CD4-positive, alpha-beta memory T cell (primary cell): ENCODE measurements at regions not wholly inside any gene's neighbourhood (a gene's known extent, or its start where the extent isn't known, plus 50 kb on each side); places are given as distances from the start of the nearest gene placed in this dataset.

Experiments
- CTCF ChIA-PET: fragments of 350-600 bp; sonication (Branson Sonifier 250); formaldehyde crosslinking; loops from one replicate; lab custom pipeline; 2021; ENCODE audit warnings: inconsistent platforms; ENCODE audit not compliant: partially characterized antibody; lab: Charles Lee
- POLR2A ChIA-PET: fragments of 350-600 bp; sonication (Branson Sonifier 250); formaldehyde crosslinking; loops from one replicate; lab custom pipeline; 2021; ENCODE audit not compliant: partially characterized antibody; lab: Charles Lee
- DNase-seq, 5 donors: peaks; one replicate each; pipeline versions ENCODE4 v3.0.0 to v3.0.0-alpha.2; 2020 to 2022; ENCODE audit warnings: mixed read lengths in 1 of 5
- H3K27ac ChIP-seq: one replicate; pipeline ENCODE4 v1.7.0; 2013; ENCODE audit warnings: low read depth, low read length
- H3K27me3 ChIP-seq: 2 replicates; pipeline ENCODE4 v1.7.0; 2013; ENCODE audit warnings: mild to moderate bottlenecking, low read length, moderate library complexity; ENCODE audit not compliant: insufficient read depth
- H3K36me3 ChIP-seq: 2 replicates; pipeline ENCODE4 v1.7.0; 2013; ENCODE audit warnings: mild to moderate bottlenecking, low read length, moderate library complexity; ENCODE audit not compliant: insufficient read depth
- H3K4me1 ChIP-seq: 2 replicates; pipeline ENCODE4 v1.7.0; 2013; ENCODE audit warnings: mild to moderate bottlenecking, low read length, moderate library complexity; ENCODE audit not compliant: insufficient read depth
- H3K4me3 ChIP-seq, 2 donors: one replicate each; pipeline ENCODE4 v1.7.0; 2013; ENCODE audit warnings: low read length in 2 of 2, mild to moderate bottlenecking in 1 of 2
- H3K9me3 ChIP-seq, 2 donors: one replicate each; pipeline ENCODE4 v1.7.0; 2013; ENCODE audit warnings: low read length in 2 of 2, control low read depth in 1 of 2; ENCODE audit not compliant: control insufficient read depth in 1 of 2
- H3K27ac Mint-ChIP-seq, 7 donors: one replicate each; pipeline ENCODE4 v1.8.0; 2020 to 2021; ENCODE audit warnings: mixed read lengths in 7 of 7, mild to moderate bottlenecking in 6 of 7, inconsistent platforms in 3 of 7, moderate library complexity in 3 of 7
- H3K27me3 Mint-ChIP-seq, 2 donors: one replicate each; pipeline ENCODE4 v1.8.0; 2020 to 2021; ENCODE audit warnings: mixed read lengths in 2 of 2
- H3K36me3 Mint-ChIP-seq, 2 donors: one replicate each; pipeline ENCODE4 v1.8.0; 2020 to 2021; ENCODE audit warnings: mixed read lengths in 2 of 2, inconsistent platforms in 1 of 2, mild to moderate bottlenecking in 1 of 2
- H3K4me1 Mint-ChIP-seq, 4 donors: one replicate each; pipeline ENCODE4 v1.8.0; 2020 to 2021; ENCODE audit warnings: mixed read lengths in 4 of 4, mild to moderate bottlenecking in 1 of 4
- H3K4me3 Mint-ChIP-seq, 8 donors: one replicate each; pipeline ENCODE4 v1.8.0; 2020 to 2021; ENCODE audit warnings: mixed read lengths in 8 of 8, mild to moderate bottlenecking in 7 of 8, moderate library complexity in 6 of 8, inconsistent platforms in 3 of 8
- H3K9me3 Mint-ChIP-seq, 8 donors: one replicate each; pipeline ENCODE4 v1.8.0; 2020 to 2021; ENCODE audit warnings: mixed read lengths in 8 of 8, mild to moderate bottlenecking in 5 of 8, inconsistent platforms in 3 of 8, moderate library complexity in 1 of 8
- intact Hi-C: fragments of 100-400 bp; cut with micrococcal nuclease; formaldehyde crosslinking; loops from one replicate; pipeline ENCODE4 v1.15.1; 2023

DNA sequence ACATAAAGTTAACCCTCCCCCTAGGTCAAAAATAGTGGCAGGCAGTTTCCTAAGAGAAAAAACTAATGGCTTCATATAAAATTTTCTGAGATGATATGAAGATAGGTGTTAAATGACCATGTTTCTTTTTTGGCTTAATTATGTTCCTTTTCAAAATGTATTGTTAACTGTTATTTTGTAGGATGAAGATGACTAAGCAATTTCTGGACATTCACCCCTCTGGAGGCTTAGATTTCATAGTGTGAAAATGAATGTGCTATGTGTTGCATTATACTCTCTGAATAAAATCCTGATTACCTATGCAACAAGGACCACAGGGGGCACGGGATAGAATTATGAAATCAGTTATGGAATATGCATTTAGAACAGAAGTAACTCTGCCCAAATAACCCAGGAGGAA is 233.5 kb downstream of the MRPS30 start:
- no peak for DNase-seq
- H3K4me1 Mint-ChIP-seq: no peaks in the 10 kb centered on the region
- Histone ChIP-seq H3K27ac (no peak overlapping the region), H3K27me3 (no peaks in the 10 kb centered on the region), H3K9me3 (no peaks in the 10 kb centered on the region), H3K4me1 (no peaks in the 10 kb centered on the region), H3K4me3 (no peak overlapping the region), H3K36me3 (no peaks in the 10 kb centered on the region)
- no peaks in the 10 kb centered on the region for H3K36me3 Mint-ChIP-seq
- intact Hi-C loops: no loop called here
- H3K4me3 Mint-ChIP-seq: no peak overlapping the region
- ChIA-PET CTCF (no interaction called here), POLR2A (no interaction called here)
- no peak overlapping the region for H3K27ac Mint-ChIP-seq
- H3K9me3 Mint-ChIP-seq: peaks cover 0 to 7% (median 3%) of the 10 kb centered on the region in 8 donors
- no peaks in the 10 kb centered on the region for H3K27me3 Mint-ChIP-seq

DNA sequence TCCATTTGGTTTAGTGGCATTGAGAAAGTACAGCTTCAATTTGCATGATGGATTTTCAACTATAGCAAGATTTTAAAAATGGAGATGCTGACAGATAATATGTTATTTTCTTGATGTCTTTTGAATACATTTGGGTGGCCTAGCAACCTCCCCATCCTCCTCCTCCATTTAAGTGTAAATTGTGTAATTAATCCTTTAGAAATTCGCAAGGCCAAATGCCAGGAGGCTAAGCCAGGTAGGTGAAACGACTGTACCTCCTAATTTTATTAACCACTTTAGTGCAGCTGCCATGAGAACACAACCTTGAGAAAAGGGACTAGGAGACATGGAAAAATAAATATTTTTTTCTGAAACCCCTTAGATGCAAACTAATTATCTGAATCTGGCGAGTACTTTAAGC is 248.8 kb downstream of the MRPS30 start:
- Mint-ChIP-seq H3K9me3 (peaks cover 0 to 3% (median 0%) of the 10 kb centered on the region in 8 donors), H3K27me3 (no peaks in the 10 kb centered on the region), H3K4me1 (no peaks in the 10 kb centered on the region), H3K36me3 (no peaks in the 10 kb centered on the region), H3K4me3 (no peak overlapping the region), H3K27ac (no peak overlapping the region)
- Histone ChIP-seq H3K36me3 (no peaks in the 10 kb centered on the region), H3K4me1 (no peaks in the 10 kb centered on the region), H3K4me3 (no peak overlapping the region), H3K27me3 (no peaks in the 10 kb centered on the region), H3K27ac (no peak overlapping the region), H3K9me3 (no peaks in the 10 kb centered on the region)
- ChIA-PET CTCF (no interaction called here), POLR2A (no interaction called here)
- intact Hi-C loops: no loop called here
- no peak for DNase-seq

DNA sequence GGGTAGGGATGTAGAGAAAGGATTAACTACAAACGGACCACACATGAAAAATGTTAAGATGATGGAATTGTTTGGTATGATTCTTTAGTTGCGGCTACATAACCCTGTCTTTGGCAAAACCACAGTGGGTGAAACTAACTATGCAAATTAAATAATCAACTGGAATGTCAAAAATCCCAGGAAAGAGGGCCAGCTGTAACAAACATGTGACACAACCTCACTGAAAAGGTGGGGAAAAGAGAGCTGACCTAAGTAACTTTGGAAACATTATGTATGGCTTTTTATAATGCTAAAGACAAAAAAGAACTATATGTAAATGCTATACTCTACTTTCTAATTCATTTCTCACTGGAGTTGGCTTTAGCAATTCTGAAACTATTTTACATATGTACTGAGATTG is 252.0 kb downstream of the MRPS30 start:
- Mint-ChIP-seq H3K27me3 (no peaks in the 10 kb centered on the region), H3K4me1 (no peaks in the 10 kb centered on the region), H3K9me3 (peaks cover 0 to 6% (median 1%) of the 10 kb centered on the region in 8 donors), H3K36me3 (no peaks in the 10 kb centered on the region), H3K4me3 (no peak overlapping the region), H3K27ac (no peak overlapping the region)
- Histone ChIP-seq H3K36me3 (no peaks in the 10 kb centered on the region), H3K27ac (no peak overlapping the region), H3K4me3 (no peak overlapping the region), H3K4me1 (no peaks in the 10 kb centered on the region), H3K9me3 (no peaks in the 10 kb centered on the region), H3K27me3 (no peaks in the 10 kb centered on the region)
- intact Hi-C loops: no loop called here
- no peak for DNase-seq
- ChIA-PET CTCF (no interaction called here), POLR2A (no interaction called here)

DNA sequence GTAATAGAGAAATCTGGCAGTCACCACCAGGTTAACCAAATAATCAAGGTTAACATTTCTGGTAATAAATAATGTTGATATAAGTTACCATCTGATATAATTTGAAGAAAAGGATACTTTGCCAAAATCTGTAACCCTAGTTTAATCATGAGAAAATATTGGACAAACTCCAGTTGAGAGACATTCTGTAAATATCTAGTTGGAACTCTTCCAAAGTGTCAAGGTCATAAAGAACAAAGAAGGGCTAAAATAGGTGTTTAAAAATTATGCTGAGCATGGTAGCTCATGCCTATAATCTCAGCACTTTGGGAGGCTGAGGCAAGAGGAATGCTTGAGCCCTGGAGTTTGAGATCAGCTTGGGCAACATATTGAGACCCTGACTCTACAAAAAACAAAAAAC is 253.3 kb downstream of the MRPS30 start:
- Mint-ChIP-seq H3K36me3 (no peaks in the 10 kb centered on the region), H3K9me3 (peaks cover 0 to 6% (median 1%) of the 10 kb centered on the region in 8 donors), H3K4me1 (no peaks in the 10 kb centered on the region), H3K27ac (no peak overlapping the region), H3K4me3 (no peak overlapping the region), H3K27me3 (no peaks in the 10 kb centered on the region)
- ChIA-PET POLR2A (no interaction called here), CTCF (no interaction called here)
- Histone ChIP-seq H3K4me3 (no peak overlapping the region), H3K27me3 (no peaks in the 10 kb centered on the region), H3K27ac (no peak overlapping the region), H3K36me3 (no peaks in the 10 kb centered on the region), H3K4me1 (no peaks in the 10 kb centered on the region), H3K9me3 (no peaks in the 10 kb centered on the region)
- intact Hi-C loops: no loop called here
- DNase-seq: no peak

DNA sequence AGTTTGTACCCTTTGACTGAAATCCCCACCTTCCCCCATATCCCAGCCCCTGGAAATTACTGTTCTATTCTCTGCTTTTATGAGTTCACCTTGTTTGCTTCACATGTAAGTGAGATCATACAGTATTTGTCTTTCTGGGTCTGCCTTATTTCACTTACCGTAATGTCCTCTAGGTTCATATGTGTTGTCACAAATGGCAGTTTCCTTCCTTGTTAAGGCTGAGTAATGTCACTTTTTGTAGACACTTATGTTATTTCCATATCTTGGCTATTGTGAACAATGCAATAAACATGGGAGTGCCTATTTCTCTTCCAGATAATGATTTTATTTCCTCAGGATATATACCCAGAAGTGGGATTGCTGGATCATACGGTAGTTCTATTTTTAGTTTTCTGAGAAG is 272.3 kb downstream of the MRPS30 start:
- intact Hi-C loops: no loop called here
- Histone ChIP-seq H3K4me3 (no peak overlapping the region), H3K4me1 (no peaks in the 10 kb centered on the region), H3K9me3 (no peaks in the 10 kb centered on the region), H3K36me3 (no peaks in the 10 kb centered on the region), H3K27me3 (no peaks in the 10 kb centered on the region), H3K27ac (no peak overlapping the region)
- DNase-seq: no peak
- H3K9me3 Mint-ChIP-seq: peaks cover 4 to 21% (median 13%) of the 10 kb centered on the region in 8 donors
- ChIA-PET CTCF (no interaction called here), POLR2A (no interaction called here)
- H3K27me3 Mint-ChIP-seq: no peaks in the 10 kb centered on the region
- H3K36me3 Mint-ChIP-seq: no peaks in the 10 kb centered on the region
- H3K4me3 Mint-ChIP-seq: no peak overlapping the region
- H3K4me1 Mint-ChIP-seq: no peaks in the 10 kb centered on the region
- no peak overlapping the region for H3K27ac Mint-ChIP-seq

DNA sequence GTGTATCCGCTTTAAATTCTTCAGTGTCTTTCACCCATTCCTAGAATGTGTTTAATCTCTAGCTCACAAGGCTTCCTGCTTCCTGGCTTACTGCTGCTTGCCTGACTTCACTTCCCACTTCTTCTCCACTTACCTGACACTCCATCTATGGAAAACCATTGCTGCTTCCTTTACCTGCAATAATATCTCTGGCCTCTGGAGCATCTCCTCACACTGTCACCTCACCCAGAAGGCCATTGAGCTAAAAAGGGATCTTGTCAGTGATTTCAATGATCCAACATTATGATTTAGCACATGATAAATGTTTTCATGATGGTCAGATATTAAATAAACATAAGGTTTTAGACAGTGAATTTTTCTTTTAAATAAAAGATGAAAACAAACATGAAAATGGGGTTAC is 281.1 kb downstream of the MRPS30 start:
- Mint-ChIP-seq H3K4me3 (no peak overlapping the region), H3K36me3 (no peaks in the 10 kb centered on the region), H3K9me3 (peaks cover 0 to 20% (median 6%) of the 10 kb centered on the region in 8 donors), H3K27ac (no peak overlapping the region), H3K27me3 (no peaks in the 10 kb centered on the region), H3K4me1 (peaks cover 0 to 3% (median 0%) of the 10 kb centered on the region in 4 donors)
- CTCF ChIA-PET: no interaction called here
- DNase-seq: no peak
- H3K36me3 ChIP-seq: no peaks in the 10 kb centered on the region
- intact Hi-C loops: no loop called here
- no peak overlapping the region for H3K27ac ChIP-seq
- no peak overlapping the region for H3K4me3 ChIP-seq
- POLR2A ChIA-PET: no interaction called here
- no peaks in the 10 kb centered on the region for H3K9me3 ChIP-seq
- no peaks in the 10 kb centered on the region for H3K4me1 ChIP-seq
- no peaks in the 10 kb centered on the region for H3K27me3 ChIP-seq

DNA sequence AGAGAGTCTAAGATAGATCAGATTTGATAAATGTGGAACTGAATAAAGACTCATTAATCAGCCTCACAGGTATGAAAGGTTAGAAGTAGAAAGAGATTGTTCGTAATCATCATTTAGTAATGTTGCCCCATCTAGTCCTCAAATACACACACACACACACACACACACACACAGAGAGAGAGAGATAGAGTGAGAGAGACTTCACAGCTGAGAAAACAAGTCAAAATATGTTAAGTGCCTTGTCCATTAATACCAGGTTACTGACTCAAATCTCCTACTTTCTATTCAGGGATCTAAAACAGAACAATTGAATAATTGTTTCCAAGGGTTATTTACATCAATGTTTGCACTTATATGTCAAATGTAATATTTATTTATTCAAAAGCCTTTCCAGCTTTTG is 284.6 kb downstream of the MRPS30 start:
- peaks cover 2 to 8% (median 3%) of the 10 kb centered on the region in 8 donors for H3K9me3 Mint-ChIP-seq
- Histone ChIP-seq H3K9me3 (no peaks in the 10 kb centered on the region), H3K27ac (no peak overlapping the region), H3K36me3 (no peaks in the 10 kb centered on the region), H3K27me3 (no peaks in the 10 kb centered on the region), H3K4me3 (no peak overlapping the region), H3K4me1 (no peaks in the 10 kb centered on the region)
- H3K4me3 Mint-ChIP-seq: no peak overlapping the region
- ChIA-PET CTCF (no interaction called here), POLR2A (no interaction called here)
- intact Hi-C loops: no loop called here
- H3K27ac Mint-ChIP-seq: no peak overlapping the region
- H3K27me3 Mint-ChIP-seq: no peaks in the 10 kb centered on the region
- peaks cover 0 to 3% (median 0%) of the 10 kb centered on the region in 4 donors for H3K4me1 Mint-ChIP-seq
- DNase-seq: no peak
- H3K36me3 Mint-ChIP-seq: no peaks in the 10 kb centered on the region

DNA sequence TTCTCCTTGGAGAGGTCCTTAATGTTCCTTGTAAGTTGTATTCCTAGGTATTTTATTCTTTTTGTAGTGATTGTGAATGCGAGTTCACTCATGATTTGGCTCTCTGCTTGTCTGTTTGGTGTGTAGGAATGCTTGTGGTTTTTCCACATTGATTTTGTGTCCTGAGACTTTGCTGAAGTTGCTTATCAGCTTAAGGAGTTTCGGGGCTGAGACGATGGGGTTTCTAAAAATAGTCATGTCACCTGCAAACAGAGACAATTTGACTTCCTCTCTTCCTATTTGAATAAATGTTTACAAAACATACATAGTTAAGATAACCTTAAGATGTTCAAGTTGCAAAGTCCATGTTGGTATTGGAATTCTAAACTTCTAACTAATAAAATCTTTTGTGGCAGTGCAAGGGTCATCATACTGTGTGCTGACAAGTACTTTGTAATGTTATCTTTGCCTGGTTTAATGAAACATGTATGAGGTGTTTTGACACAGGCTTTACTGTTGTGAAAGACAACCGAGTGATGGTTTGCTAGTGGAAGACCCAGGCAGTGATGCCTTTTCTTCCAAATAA is 286.2 kb downstream of the MRPS30 start:
- Mint-ChIP-seq H3K9me3 (peaks cover under 1 to 8% (median 2%) of the 10 kb centered on the region in 8 donors), H3K4me1 (peaks cover 0 to 3% (median 0%) of the 10 kb centered on the region in 4 donors), H3K4me3 (no peak overlapping the region), H3K27me3 (no peaks in the 10 kb centered on the region), H3K27ac (no peak overlapping the region), H3K36me3 (no peaks in the 10 kb centered on the region)
- ChIA-PET CTCF (no interaction called here), POLR2A (no interaction called here)
- intact Hi-C loops: no loop called here
- Histone ChIP-seq H3K4me3 (no peak overlapping the region), H3K27ac (no peak overlapping the region), H3K27me3 (no peaks in the 10 kb centered on the region), H3K9me3 (no peaks in the 10 kb centered on the region), H3K36me3 (no peaks in the 10 kb centered on the region), H3K4me1 (no peaks in the 10 kb centered on the region)
- no peak for DNase-seq
